Dendritic cell treated with granulocyte-macrophage colony-stimulating factor and Interleukin-4, amounts not matched to agents 40 ng/mL and 50 ng/mL, for 4 days (primary cell): ENCODE measurements at regions not wholly inside any gene's neighbourhood (a gene's known extent, or its start where the extent isn't known, plus 50 kb on each side); places are given as distances from the start of the nearest gene placed in this dataset.

Experiments used
- H3K27ac Mint-ChIP-seq: one replicate; pipeline ENCODE4 v1.8.0; 2022; ENCODE audit warnings: mild to moderate bottlenecking, mixed read lengths
- H3K27me3 Mint-ChIP-seq: one replicate; pipeline ENCODE4 v1.8.0; 2022; ENCODE audit warnings: mild to moderate bottlenecking, mixed read lengths
- H3K36me3 Mint-ChIP-seq: one replicate; pipeline ENCODE4 v1.8.0; 2022; ENCODE audit warnings: low read depth, mixed read lengths
- H3K4me1 Mint-ChIP-seq: one replicate; pipeline ENCODE4 v1.8.0; 2022; ENCODE audit warnings: low read depth, mixed read lengths
- H3K4me3 Mint-ChIP-seq: one replicate; pipeline ENCODE4 v1.8.0; 2022; ENCODE audit warnings: mild to moderate bottlenecking, moderate library complexity, mixed read lengths
- H3K9me3 Mint-ChIP-seq: one replicate; pipeline ENCODE4 v1.8.0; 2022; ENCODE audit warnings: mixed read lengths
- intact Hi-C: fragments of 100-400 bp; cut with micrococcal nuclease; formaldehyde crosslinking; loops from one replicate; pipeline ENCODE4 v1.15.0; 2022

DNA sequence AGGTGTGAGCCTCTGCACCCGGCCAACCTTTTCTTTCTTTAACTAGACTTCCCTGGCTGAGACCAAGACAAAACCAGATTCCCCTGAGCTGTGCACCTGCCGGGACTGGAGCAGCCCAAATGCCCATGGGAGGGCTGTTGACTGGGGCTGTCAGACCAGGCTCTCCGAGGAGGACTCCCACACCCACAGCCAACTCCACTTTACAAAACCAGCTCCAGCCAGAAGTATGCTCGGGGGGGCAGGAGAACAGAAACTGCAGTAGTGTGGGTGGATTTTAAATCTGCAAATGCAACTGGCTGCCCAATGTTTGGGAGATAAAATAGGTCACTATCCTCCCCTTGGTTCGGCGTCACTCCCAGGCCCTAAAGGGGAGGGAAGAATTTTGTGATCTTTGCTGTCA, 78.5 kb downstream of the VCPKMT start:
- Mint-ChIP-seq H3K27me3 (no peaks in the 10 kb centered on the region), H3K4me3 (peak overlapping the region; percentile 50), H3K4me1 (peaks cover 69% of the 10 kb centered on the region), H3K9me3 (no peaks in the 10 kb centered on the region), H3K27ac (peak overlapping the region; percentile 98), H3K36me3 (no peaks in the 10 kb centered on the region)
- intact Hi-C loops, result loop anchor here (1.0 to 2.0 kb wide), 4 partner anchors 27 to 169 kb away; no protein-coding TSS in a partner anchor

DNA sequence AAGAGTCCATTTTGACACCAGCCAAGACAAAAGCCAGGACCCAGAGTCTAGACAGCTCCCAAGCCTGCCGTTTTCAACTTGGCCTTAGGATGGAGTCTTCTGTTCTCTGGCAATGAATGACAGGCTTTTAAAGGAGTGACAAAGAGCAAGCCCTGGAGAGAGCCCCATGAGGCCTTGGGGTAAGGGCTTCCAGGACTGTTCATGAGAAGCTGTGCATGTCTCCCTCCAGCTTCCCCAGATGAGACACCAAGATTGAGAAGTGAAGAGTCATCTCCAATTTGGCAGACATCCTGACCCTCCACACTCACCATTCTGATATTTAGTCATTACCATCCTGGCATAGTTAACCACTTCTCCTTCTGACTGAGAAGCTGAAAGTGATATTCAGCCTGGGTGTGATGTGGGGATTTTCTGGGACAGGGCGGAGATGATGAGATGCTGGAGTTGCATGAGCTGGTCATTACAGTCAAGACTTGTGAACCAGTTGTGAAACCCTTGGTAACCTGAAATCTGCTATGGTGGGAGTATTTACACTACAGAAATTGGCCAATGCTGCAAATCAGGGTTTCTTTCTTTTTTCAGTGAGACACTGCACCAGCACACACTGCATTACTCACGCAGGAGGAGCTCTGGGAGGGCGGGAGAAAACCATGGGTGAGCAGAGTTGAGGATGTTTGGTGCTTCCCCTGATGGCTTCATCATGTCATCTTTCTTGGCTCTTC, 77.8 kb downstream of the VCPKMT start:
- peaks cover 68% of the 10 kb centered on the region for H3K4me1 Mint-ChIP-seq

DNA sequence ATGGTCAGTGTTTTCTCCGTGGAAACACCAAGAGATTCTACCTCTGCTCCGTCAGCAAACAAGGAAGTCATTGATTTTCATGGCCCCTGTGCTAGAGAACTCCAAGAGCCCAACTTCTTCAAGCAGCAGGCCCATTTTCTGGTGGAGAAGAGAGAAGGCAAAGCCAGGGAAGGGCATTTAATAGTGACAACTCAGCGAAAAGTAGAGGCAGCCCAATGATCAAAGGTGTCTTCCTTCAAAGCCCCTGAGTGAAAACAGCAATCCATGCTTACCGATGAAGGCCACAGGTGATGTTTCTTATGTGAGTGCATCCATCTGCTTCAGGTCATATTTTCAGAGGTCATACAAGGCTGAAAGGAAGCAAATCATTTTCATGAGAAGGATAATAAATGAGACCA, 77.3 kb downstream of the VCPKMT start:
- intact Hi-C loops, result loop anchor here (2.0 kb wide), 3 partner anchors 26 to 170 kb away; no protein-coding TSS in a partner anchor
- H3K27me3 Mint-ChIP-seq, result no peaks in the 10 kb centered on the region
- peak overlapping the region; percentile 98 for H3K27ac Mint-ChIP-seq
- H3K9me3 Mint-ChIP-seq, result no peaks in the 10 kb centered on the region
- H3K4me1 Mint-ChIP-seq, result peaks cover 68% of the 10 kb centered on the region
- H3K36me3 Mint-ChIP-seq, result no peaks in the 10 kb centered on the region
- H3K4me3 Mint-ChIP-seq, result peak overlapping the region; percentile 26

More for the DNA sequence above, 77.8 kb downstream of the VCPKMT start:
- peak overlapping the region; percentile 26 for H3K4me3 Mint-ChIP-seq
- intact Hi-C loops, result loop anchor here (1.0 to 2.0 kb wide), 4 partner anchors 26 to 170 kb away; no protein-coding TSS in a partner anchor
- peak overlapping the region; percentile 98 for H3K27ac Mint-ChIP-seq
- H3K36me3 Mint-ChIP-seq, result no peaks in the 10 kb centered on the region
- no peaks in the 10 kb centered on the region for H3K9me3 Mint-ChIP-seq
- H3K27me3 Mint-ChIP-seq, result no peaks in the 10 kb centered on the region

DNA sequence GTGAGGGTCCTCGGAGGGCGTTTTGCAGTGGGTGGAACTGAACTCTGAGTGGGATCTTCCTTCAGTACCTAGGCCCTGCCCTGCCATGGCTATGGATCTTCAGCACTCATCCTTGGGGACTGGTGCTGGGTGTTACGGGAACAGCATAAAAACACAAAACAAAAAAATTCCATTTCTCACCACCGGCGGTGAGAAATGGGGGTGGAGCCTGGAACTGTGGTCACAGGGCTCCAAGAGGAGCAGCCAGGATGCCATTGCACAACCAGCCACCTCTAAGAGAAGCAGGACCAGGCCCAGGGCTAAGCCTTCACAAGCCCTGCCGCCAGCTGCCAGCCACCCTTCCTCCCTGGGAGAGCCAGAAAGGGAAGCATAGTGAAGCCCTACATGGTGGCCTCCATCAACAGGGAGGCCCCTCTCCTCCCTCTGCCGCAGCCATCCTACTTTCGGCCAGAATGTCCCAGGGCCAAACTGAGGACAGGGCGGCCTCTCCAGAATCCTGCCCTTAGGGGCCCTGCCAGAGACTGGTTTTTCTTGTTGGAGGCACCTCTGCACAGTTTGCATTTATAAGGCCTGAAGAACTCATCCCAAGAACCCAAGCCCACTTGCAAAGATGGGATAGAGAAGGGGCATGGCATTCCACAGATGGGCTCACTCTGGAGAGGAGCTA, 76.5 kb downstream of the VCPKMT start:
- Mint-ChIP-seq H3K9me3 (no peaks in the 10 kb centered on the region), H3K27ac (peak overlapping the region; percentile 98), H3K4me3 (peak overlapping the region; percentile 57), H3K4me1 (peaks cover 69% of the 10 kb centered on the region), H3K27me3 (no peaks in the 10 kb centered on the region), H3K36me3 (no peaks in the 10 kb centered on the region)
- intact Hi-C loops, result loop anchor here (2.0 kb wide), 3 partner anchors 25 to 171 kb away; no protein-coding TSS in a partner anchor

DNA sequence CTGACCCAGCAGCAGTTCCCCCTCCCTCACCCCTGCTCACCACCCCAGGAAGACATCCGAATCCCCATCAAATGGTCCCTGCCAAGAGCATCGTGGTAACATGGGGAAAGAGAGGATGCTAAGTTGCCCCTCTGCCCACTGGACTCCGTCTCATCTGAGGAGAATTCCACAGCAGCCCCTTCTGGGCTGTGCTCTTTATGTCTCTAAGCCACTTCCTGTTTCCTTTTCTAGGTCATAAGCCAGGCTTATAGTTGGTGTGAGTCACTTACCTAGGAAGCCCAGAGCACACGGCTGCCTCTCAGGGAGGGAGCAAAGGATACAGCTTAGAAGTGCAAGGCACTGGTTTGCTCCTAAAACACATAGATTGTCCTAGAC, 76.0 kb downstream of the VCPKMT start:
- H3K27me3 Mint-ChIP-seq, result no peaks in the 10 kb centered on the region
- intact Hi-C loops, result no loop called here
- no peaks in the 10 kb centered on the region for H3K36me3 Mint-ChIP-seq
- H3K27ac Mint-ChIP-seq, result peak overlapping the region; percentile 98
- no peaks in the 10 kb centered on the region for H3K9me3 Mint-ChIP-seq
- peak overlapping the region; percentile 57 for H3K4me3 Mint-ChIP-seq
- H3K4me1 Mint-ChIP-seq, result peaks cover 74% of the 10 kb centered on the region

DNA sequence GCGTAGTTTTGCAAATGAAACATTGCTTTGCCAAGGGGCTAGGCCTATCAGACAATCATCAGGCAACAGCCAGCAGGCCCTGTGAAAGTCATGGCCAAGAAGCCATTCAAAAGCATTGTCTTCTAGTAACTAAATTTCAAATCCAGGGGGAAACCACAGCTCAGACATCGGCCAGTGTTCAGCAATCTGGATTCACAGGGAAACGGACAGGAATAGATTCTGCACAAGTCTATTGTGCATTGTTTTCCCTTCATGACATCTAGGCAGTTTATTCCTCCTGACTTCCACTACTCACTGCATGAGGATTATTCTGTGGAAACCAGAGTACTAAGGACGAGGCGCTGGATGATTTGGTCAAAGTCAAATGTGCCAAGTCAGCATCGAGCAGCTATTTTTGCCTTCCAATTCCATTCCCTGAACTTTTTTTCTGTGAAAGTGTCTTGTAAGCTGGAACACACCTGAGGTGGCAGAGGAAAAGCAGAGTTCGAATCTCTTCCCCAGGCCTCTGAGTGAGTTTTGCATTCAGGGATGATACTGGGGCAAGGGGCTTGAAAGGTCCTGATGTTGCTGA, 75.4 kb downstream of the VCPKMT start:
- intact Hi-C loops, result no loop called here
- H3K9me3 Mint-ChIP-seq, result no peaks in the 10 kb centered on the region

DNA sequence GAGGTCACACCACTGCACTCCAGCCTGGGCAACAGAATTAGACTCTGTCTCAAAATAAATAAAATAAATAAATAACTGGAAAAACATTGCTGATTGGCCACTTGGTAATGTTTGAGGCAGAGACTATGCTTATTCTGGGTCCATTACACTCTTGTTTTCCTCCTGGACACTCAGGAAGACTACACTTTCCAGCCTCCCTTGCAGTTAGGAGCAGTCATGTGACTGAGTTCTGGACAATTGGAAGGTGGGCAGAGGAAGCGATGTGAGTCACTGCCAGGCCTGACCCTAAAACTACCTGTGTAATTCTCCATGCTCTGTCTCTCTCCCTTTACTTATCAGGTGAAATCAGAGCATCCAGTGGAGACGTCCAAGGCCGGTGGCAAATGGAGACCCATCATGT, 74.4 kb downstream of the VCPKMT start:
- Mint-ChIP-seq H3K27me3 (no peaks in the 10 kb centered on the region), H3K27ac (no peak overlapping the region), H3K4me3 (no peak overlapping the region), H3K4me1 (peaks cover 81% of the 10 kb centered on the region), H3K36me3 (peaks cover 5% of the 10 kb centered on the region), H3K9me3 (no peaks in the 10 kb centered on the region)
- intact Hi-C loops, result no loop called here

More for the DNA sequence above, 75.4 kb downstream of the VCPKMT start:
- peaks cover 80% of the 10 kb centered on the region for H3K4me1 Mint-ChIP-seq
- peak overlapping the region; percentile 98 for H3K27ac Mint-ChIP-seq
- peaks cover 4% of the 10 kb centered on the region for H3K36me3 Mint-ChIP-seq
- no peak overlapping the region for H3K4me3 Mint-ChIP-seq
- H3K27me3 Mint-ChIP-seq, result no peaks in the 10 kb centered on the region

DNA sequence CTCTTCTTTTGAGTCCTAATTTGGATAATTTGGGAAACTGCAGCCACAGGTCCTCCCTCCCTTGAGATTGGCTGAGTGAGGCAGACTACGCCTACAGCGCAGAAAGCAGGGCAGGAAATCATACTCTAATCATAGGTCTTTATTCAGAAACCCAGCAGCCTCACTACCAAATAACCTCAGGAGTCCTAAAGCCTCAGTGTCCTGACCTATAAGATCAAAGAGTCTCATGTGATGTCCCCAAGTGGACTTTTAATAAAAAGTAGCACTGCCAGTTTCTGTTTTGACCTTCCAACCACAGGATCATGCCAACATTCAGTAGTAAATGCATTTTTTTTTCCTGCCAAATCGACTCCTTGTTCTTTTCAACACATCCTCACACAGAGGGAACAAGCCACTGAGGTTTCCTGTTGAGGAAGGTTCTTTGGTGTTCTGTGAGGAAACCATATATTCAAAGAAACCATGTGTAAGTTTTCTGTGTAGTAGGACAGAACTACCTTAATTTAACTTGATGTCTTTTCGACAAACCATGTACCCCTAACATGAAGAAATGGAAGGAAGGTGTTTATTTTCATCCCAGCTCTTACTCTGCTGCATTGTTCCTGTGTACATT, 72.2 kb downstream of the VCPKMT start:
- Mint-ChIP-seq H3K36me3 (peaks cover 5% of the 10 kb centered on the region), H3K4me1 (peaks cover 72% of the 10 kb centered on the region), H3K27ac (peak overlapping the region; percentile 93), H3K9me3 (no peaks in the 10 kb centered on the region), H3K4me3 (no peak overlapping the region), H3K27me3 (no peaks in the 10 kb centered on the region)
- intact Hi-C loops, result no loop called here

DNA sequence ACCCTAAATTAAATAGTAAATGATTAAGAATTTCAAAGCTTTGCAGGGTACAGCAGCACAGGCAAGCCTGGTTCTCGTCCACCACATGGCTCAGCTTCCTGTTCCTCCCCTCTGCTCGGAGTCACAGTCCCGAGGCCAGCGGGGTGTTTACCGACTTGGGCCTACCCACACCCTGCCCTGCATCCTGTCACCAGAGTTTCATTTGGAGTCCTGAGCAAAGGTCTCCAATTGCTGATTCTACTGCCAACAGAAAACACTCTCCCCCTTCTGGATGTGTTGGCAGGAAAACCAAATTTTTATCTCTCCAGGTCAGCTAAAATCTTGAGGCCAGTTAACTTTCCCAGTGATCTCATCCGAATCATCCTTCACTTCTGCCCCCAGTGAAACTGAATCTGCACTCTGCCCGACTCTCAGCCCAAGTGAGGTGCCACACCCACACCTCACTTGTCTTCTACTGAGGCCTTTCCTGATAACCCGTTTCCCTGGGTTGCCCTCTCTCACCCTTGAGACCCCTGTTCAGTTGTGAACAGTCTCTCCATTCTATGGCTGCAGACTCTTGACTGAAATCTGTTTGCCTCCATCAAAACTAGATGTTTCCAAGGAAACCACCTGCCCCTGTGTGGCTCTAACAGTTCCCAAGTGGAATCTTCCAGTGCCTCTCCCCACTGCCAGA, 71.2 kb downstream of the VCPKMT start:
- H3K27me3 Mint-ChIP-seq, result no peaks in the 10 kb centered on the region
- H3K9me3 Mint-ChIP-seq, result no peaks in the 10 kb centered on the region
- H3K27ac Mint-ChIP-seq, result peak overlapping the region; percentile 93
- peaks cover 5% of the 10 kb centered on the region for H3K36me3 Mint-ChIP-seq
- intact Hi-C loops, result no loop called here
- H3K4me1 Mint-ChIP-seq, result peaks cover 62% of the 10 kb centered on the region
- no peak overlapping the region for H3K4me3 Mint-ChIP-seq

DNA sequence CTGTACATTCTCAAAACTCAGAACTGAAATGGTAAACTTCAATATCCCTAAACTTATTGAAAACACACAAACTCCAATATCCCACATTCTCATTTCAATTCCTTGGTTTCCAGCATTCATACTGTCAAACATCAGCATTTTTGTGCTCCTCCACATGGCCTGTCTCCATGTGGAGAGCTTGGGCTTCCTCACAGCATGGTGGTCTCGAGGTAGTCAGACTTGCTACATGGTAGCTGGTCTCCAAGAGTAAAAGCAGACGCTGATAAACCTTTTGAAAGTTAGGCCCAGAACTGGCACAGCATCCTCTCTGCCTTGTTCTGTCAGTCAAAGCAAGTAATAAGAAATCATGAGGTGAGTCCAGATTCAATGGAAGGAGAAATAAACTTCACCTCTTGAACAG, 70.5 kb downstream of the VCPKMT start:
- Mint-ChIP-seq H3K4me1 (peaks cover 55% of the 10 kb centered on the region), H3K36me3 (peaks cover 5% of the 10 kb centered on the region), H3K4me3 (no peak overlapping the region), H3K9me3 (no peaks in the 10 kb centered on the region), H3K27ac (peak overlapping the region; percentile 93), H3K27me3 (no peaks in the 10 kb centered on the region)
- intact Hi-C loops, result no loop called here

DNA sequence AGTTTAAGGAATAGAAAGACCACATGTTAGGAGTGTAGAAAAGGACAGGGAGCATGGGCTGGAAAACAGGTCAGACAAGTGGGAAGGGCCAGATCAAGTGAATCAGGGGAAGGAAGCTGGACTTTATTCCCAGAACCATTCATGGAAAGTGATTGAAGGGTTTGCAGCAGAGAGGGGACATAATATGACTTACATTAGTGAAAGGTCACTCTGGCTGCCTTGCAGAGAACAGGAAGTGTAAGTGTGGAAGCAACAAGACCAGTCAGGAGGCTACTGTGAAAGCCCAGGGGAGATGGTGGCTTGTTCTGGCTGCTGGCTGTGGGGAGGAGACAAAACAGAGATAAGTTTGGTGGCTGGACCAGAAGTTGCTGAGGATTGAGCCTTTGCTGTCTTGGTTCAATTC, 69.1 kb downstream of the VCPKMT start:
- H3K36me3 Mint-ChIP-seq, result peaks cover 5% of the 10 kb centered on the region
- H3K27ac Mint-ChIP-seq, result peak overlapping the region; percentile 82
- H3K27me3 Mint-ChIP-seq, result no peaks in the 10 kb centered on the region
- peaks cover 47% of the 10 kb centered on the region for H3K4me1 Mint-ChIP-seq
- no peaks in the 10 kb centered on the region for H3K9me3 Mint-ChIP-seq
- intact Hi-C loops, result no loop called here
- no peak overlapping the region for H3K4me3 Mint-ChIP-seq

DNA sequence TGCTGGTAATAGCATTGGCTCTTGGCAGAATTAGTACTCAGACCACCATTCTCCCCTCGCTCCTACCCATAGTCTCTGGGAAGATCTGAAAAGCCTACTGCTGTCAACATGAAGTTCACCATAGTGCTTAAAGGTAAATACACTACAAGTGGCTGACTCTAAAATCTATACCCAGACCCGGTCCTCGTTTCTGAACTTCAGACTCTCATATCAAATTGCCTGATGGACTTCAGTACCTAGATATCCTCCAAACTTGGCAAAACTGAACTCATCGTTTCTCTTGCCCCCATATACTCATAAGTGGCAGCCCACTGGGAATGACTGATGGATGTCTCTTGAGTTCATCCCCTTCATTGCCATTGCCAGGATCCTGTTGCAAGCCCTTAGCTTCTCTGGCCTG, 67.3 kb downstream of the VCPKMT start:
- Mint-ChIP-seq H3K36me3 (peaks cover 5% of the 10 kb centered on the region), H3K4me3 (no peak overlapping the region), H3K27me3 (no peaks in the 10 kb centered on the region), H3K9me3 (no peaks in the 10 kb centered on the region), H3K4me1 (peaks cover 42% of the 10 kb centered on the region), H3K27ac (no peak overlapping the region)
- intact Hi-C loops, result no loop called here

DNA sequence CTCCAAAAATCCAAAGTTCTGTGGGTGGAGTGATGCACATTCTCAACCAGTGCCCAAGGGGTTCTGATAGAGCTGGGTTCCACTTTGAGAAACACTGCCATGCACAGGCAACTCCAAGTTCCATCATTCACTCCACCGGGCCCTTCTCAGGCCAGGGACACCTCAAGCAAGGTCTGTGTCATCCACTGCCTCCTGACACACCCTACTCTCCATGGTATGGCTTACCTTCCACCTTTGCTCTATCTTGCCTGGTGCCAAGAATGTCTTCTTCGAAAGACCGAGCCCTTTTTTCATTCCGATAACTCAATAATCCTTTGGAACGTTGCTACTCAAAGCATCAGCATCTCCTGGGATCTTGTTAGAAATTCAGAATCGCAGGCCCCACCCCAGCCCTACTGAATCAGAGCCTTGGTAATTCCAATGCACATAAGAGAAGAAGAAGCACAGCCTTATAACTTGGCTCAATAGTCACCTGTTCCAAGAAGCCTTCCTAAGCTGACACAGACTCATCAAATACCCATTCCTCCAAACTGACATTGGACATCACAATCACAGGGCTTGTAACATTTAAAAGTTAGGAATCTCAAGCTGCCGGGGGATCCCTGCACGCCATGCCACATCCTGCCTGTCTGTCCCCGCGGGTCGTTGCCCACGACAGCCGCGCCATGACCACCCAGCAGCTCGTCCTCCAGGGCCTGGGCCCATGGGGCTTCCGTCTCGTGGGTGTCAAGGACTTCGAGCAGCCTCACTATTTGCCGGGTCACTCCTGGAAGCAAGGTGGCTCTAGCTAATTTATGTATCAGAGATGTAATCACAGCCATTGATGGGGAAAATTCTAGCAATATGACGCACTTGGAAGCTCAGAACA, 66.4 kb downstream of the VCPKMT start:
- H3K4me3 Mint-ChIP-seq, result no peak overlapping the region
- peaks cover 5% of the 10 kb centered on the region for H3K36me3 Mint-ChIP-seq
- no peaks in the 10 kb centered on the region for H3K9me3 Mint-ChIP-seq
- no peaks in the 10 kb centered on the region for H3K27me3 Mint-ChIP-seq
- H3K27ac Mint-ChIP-seq, result peak overlapping the region; percentile 2
- intact Hi-C loops, result no loop called here
- peaks cover 33% of the 10 kb centered on the region for H3K4me1 Mint-ChIP-seq
